Natural killer cell (primary cell): ENCODE measurements at regions not wholly inside any gene's neighbourhood (a gene's known extent, or its start where the extent isn't known, plus 50 kb on each side); places are given as distances from the start of the nearest gene placed in this dataset.

Experiments
- ATAC-seq, 3 donors: fragments of 150-1000 bp in 2 of 3; fragments of 200-7000 bp in 1 of 3; cut with Tn5 transposase; 1 replicate in 1 of 3; 2 replicates in 2 of 3; pipeline ENCODE4 v1.10.0; 2021; ENCODE audit warnings: mild to moderate bottlenecking in 2 of 3, moderate library complexity in 2 of 3
- DNase-seq, 2 donors: peaks; one replicate each; pipeline versions ENCODE4 v3.0.0 to v3.0.0-alpha.2; 2013 to 2021; ENCODE audit warnings: mixed read lengths in 1 of 2
- H3K27ac ChIP-seq: one replicate; pipeline ENCODE4 v1.5.1; 2013; ENCODE audit warnings: mild to moderate bottlenecking, low read length
- H3K27me3 ChIP-seq: one replicate; pipeline ENCODE4 v1.6.1; 2013; ENCODE audit warnings: low read length; ENCODE audit not compliant: control insufficient read depth, insufficient read depth
- H3K36me3 ChIP-seq: one replicate; pipeline ENCODE4 v1.6.1; 2013; ENCODE audit warnings: low read length; ENCODE audit not compliant: control insufficient read depth, insufficient read depth
- H3K4me1 ChIP-seq: one replicate; pipeline ENCODE4 v1.6.1; 2013; ENCODE audit warnings: low read length; ENCODE audit not compliant: control insufficient read depth, insufficient read depth
- H3K4me3 ChIP-seq: one replicate; pipeline ENCODE4 v1.5.1; 2013; ENCODE audit warnings: low read length
- H3K9me3 ChIP-seq: one replicate; pipeline ENCODE4 v1.6.1; 2013; ENCODE audit warnings: low read length; ENCODE audit not compliant: control insufficient read depth, insufficient read depth
- H3K27ac Mint-ChIP-seq, 2 donors: one replicate each; pipeline ENCODE4 v1.8.0; 2022; ENCODE audit warnings: mild to moderate bottlenecking in 2 of 2, mixed read lengths in 2 of 2, moderate library complexity in 1 of 2
- H3K27me3 Mint-ChIP-seq, 2 donors: one replicate each; pipeline ENCODE4 v1.8.0; 2022; ENCODE audit warnings: low read depth in 2 of 2, mixed read lengths in 2 of 2
- H3K36me3 Mint-ChIP-seq: one replicate; pipeline ENCODE4 v1.8.0; 2022; ENCODE audit warnings: mixed read lengths
- H3K4me1 Mint-ChIP-seq, 2 donors: one replicate each; pipeline ENCODE4 v1.8.0; 2022; ENCODE audit warnings: mixed read lengths in 2 of 2
- H3K4me3 Mint-ChIP-seq: one replicate; pipeline ENCODE4 v1.8.0; 2022; ENCODE audit warnings: mild to moderate bottlenecking, moderate library complexity, mixed read lengths
- H3K9me3 Mint-ChIP-seq, 2 donors: one replicate each; pipeline ENCODE4 v1.8.0; 2022; ENCODE audit warnings: mixed read lengths in 2 of 2
- WGBS: methylation state at CpG from one replicate; pipeline ENCODE4 v1.1.7; 2013; ENCODE audit warnings: missing lambda C conversion rate; ENCODE audit not compliant: insufficient coverage; 5-methylcytosine and 5-hydroxymethylcytosine counted together
- intact Hi-C: fragments of 100-400 bp; cut with micrococcal nuclease; formaldehyde crosslinking; loops from one replicate; pipeline ENCODE4 v1.14.2; 2022
- TF ChIP-seq, protein P1 (sequence below): fragments of 200-600 bp; IDR thresholded peaks from one replicate; pipeline ENCODE4 v1.8.0; 2022; ENCODE audit warnings: antibody characterized with exemption

DNA sequence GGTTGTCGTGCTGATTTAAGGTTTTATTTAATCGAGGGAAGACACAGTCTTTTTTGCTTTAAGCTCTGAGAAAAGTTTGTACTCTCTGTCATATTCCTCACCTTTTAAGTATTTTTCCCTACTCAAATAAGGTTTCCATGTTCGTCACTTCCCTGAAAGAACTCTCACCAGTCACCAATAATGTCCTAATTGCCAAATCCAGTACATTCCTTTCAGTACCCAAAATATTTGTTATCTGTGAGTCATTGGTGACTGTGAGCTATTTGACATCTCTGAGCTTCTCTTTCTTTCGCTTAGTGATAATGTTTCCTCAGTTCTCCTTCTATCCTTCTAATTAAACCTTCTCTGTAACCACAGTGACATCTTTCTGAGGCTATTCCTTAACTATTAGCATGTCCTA is 874.2 kb upstream of the ADGRL2 start:
- no peaks in the 10 kb centered on the region for H3K4me1 ChIP-seq
- H3K4me3 ChIP-seq = no peak overlapping the region
- peaks cover 6% of the 10 kb centered on the region for H3K9me3 ChIP-seq
- peaks cover 15% of the 10 kb centered on the region for H3K36me3 Mint-ChIP-seq
- H3K4me1 Mint-ChIP-seq = no peaks in the 10 kb centered on the region
- DNase-seq (no peak), ATAC-seq (no peak)
- no peak overlapping the region for H3K4me3 Mint-ChIP-seq
- H3K27ac Mint-ChIP-seq = no peak overlapping the region
- H3K36me3 ChIP-seq = no peaks in the 10 kb centered on the region
- intact Hi-C loops = no loop called here
- H3K27me3 Mint-ChIP-seq = no peaks in the 10 kb centered on the region
- H3K27me3 ChIP-seq = no peaks in the 10 kb centered on the region
- peaks cover 10 to 31% of the 10 kb centered on the region in 2 donors for H3K9me3 Mint-ChIP-seq
- WGBS = 93% methylated on average over 4 of the region's 4 CpGs
- H3K27ac ChIP-seq = no peak overlapping the region
- TF ChIP-seq, protein P1, sequence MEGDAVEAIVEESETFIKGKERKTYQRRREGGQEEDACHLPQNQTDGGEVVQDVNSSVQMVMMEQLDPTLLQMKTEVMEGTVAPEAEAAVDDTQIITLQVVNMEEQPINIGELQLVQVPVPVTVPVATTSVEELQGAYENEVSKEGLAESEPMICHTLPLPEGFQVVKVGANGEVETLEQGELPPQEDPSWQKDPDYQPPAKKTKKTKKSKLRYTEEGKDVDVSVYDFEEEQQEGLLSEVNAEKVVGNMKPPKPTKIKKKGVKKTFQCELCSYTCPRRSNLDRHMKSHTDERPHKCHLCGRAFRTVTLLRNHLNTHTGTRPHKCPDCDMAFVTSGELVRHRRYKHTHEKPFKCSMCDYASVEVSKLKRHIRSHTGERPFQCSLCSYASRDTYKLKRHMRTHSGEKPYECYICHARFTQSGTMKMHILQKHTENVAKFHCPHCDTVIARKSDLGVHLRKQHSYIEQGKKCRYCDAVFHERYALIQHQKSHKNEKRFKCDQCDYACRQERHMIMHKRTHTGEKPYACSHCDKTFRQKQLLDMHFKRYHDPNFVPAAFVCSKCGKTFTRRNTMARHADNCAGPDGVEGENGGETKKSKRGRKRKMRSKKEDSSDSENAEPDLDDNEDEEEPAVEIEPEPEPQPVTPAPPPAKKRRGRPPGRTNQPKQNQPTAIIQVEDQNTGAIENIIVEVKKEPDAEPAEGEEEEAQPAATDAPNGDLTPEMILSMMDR = no peak

DNA sequence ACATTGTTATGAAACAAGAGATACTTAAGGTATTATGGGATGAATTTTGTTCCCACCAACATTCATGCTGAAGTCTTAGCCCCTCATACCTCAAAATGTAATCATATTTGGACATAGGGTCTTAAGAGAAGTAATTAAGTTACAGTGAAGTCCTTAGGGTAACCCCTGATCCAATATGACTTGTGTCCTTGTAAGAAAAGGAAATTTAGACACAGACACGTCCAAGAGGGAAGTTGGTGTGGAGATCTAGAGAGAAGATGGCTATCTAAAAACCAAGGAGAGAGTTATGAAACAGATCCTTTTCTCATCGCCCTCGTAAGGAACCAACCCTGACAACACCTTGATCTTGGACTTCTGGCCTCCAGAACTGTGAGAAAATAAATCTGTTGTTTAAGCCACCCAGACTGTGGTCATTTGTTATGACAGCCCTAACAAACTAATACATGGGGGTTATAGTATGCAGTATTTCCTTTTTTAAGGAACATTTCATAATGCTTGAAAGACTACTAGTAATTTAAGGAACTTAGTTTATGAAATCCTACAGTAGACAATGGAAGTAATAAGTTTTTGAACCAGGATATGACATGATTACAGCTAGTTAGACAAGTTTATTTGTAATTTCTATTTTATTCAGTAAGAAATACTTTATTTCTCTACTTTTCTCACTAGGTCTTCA is 875.5 kb upstream of the ADGRL2 start:
- Histone ChIP-seq H3K27ac (no peak overlapping the region), H3K27me3 (no peaks in the 10 kb centered on the region), H3K36me3 (no peaks in the 10 kb centered on the region), H3K9me3 (peaks cover 4% of the 10 kb centered on the region), H3K4me1 (no peaks in the 10 kb centered on the region), H3K4me3 (no peak overlapping the region)
- H3K27me3 Mint-ChIP-seq = no peaks in the 10 kb centered on the region
- intact Hi-C loops = no loop called here
- H3K4me1 Mint-ChIP-seq = no peaks in the 10 kb centered on the region
- H3K27ac Mint-ChIP-seq = no peak overlapping the region
- DNase-seq (no peak), ATAC-seq (no peak)
- peaks cover 6% of the 10 kb centered on the region for H3K36me3 Mint-ChIP-seq
- TF ChIP-seq, protein P1 = no peak
- H3K4me3 Mint-ChIP-seq = no peak overlapping the region
- peaks cover 12 to 24% of the 10 kb centered on the region in 2 donors for H3K9me3 Mint-ChIP-seq
- 80% methylated on average over 3 of the region's 3 CpGs for WGBS

DNA sequence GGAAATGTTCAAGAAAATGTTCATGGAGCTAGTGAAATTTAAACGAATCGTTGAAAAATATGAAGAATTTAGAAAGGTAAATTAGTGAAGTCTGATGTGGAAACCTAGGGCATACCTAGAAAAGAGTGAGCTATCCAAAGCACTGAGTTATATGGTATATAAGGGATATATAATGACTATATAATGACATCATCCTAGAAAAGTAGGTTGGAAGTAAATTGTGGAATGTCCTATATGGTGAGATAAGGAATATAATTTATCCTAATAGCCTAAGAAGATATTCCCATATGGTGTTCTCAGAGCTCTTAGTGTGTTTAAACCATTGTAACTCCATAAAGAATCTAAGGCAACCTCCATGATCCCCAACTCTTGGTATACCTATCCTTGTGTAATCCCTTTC is 876.4 kb upstream of the ADGRL2 start:
- H3K9me3 ChIP-seq = no peaks in the 10 kb centered on the region
- intact Hi-C loops = no loop called here
- no peaks in the 10 kb centered on the region for H3K27me3 Mint-ChIP-seq
- H3K4me3 Mint-ChIP-seq = no peak overlapping the region
- no peaks in the 10 kb centered on the region for H3K4me1 Mint-ChIP-seq
- no peak overlapping the region for H3K27ac ChIP-seq
- 100% methylated on average over 2 of the region's 2 CpGs for WGBS
- no peak overlapping the region for H3K27ac Mint-ChIP-seq
- TF ChIP-seq, protein P1 = no peak
- H3K27me3 ChIP-seq = no peaks in the 10 kb centered on the region
- DNase-seq (no peak), ATAC-seq (no peak)
- peaks cover 13 to 25% of the 10 kb centered on the region in 2 donors for H3K9me3 Mint-ChIP-seq
- no peaks in the 10 kb centered on the region for H3K36me3 ChIP-seq
- H3K4me1 ChIP-seq = no peaks in the 10 kb centered on the region
- H3K4me3 ChIP-seq = no peak overlapping the region
- H3K36me3 Mint-ChIP-seq = peaks cover 6% of the 10 kb centered on the region

DNA sequence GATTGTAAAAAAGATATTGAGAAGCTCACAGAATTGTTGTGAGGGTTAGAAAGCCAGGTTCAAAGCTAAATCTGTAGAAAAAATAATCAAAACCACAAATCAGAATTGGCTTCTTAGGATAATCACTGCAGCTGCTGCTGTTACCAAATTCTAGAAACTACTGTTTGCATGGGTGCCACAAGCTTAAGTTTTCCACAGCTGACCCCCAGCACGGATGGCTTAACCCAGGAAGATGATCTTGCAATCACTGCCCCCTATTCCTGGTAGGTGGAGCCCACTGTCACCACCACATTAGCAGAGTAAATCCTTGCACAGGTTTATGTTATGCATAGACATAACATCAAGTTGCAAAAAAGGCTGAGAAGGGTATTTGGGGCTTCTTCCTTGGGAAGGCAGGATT is 877.8 kb upstream of the ADGRL2 start:
- H3K4me1 Mint-ChIP-seq = no peaks in the 10 kb centered on the region
- ATAC-seq (no peak), DNase-seq (no peak)
- TF ChIP-seq, protein P1 = no peak
- Histone ChIP-seq H3K27ac (no peak overlapping the region), H3K9me3 (no peaks in the 10 kb centered on the region), H3K27me3 (no peaks in the 10 kb centered on the region), H3K4me3 (no peak overlapping the region), H3K36me3 (no peaks in the 10 kb centered on the region), H3K4me1 (no peaks in the 10 kb centered on the region)
- H3K27ac Mint-ChIP-seq = no peak overlapping the region
- intact Hi-C loops = no loop called here
- no peaks in the 10 kb centered on the region for H3K27me3 Mint-ChIP-seq
- H3K9me3 Mint-ChIP-seq = peaks cover 12 to 23% of the 10 kb centered on the region in 2 donors
- peaks cover 2% of the 10 kb centered on the region for H3K36me3 Mint-ChIP-seq
- WGBS = 69% methylated on average over 1 of the region's 1 CpG
- H3K4me3 Mint-ChIP-seq = no peak overlapping the region
